ENCODE measurements at regions not wholly inside any gene's neighbourhood (a gene's known extent, or its start where the extent isn't known, plus 50 kb on each side); places are given as distances from the start of the nearest gene placed in this dataset.

DNA sequence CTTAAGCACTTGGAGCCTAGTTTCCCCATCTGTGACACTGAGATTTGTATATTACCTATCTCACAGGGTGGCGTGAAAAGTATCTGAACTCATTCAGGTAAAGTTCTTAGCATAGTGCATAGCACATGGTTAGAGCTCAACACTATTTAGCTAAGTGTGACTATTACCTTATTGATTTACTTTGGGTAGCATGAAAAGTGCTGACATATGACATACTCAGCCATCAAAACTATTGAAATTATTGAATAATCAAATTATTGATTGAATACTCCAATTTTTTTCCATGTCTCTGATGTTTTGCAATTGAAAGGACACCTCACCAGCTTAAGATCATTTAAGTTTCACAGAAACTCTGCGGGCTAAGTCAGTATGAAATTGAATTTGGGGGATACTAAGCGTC, 715.0 kb downstream of the EFNB2 start:
- DNase-seq, result no peak

DNA sequence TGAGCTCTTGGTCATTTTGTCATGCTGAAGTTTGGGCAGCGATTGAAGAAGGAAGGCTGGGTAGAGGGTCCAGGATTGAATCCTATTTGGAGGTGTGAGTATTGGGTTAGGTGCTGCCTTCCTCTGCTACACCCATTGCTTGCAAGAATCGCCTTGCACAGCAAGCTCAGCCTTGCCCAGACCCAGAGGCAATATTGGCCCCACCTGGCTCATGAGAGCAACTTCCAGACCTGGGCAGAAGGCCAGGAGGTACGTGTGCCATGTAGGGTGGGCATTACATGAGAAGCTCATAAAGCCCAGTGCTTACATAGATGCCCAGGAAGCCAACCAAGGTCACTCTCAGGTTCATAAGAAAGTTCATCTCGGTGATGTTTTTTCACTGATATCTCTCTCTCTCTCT, 718.0 kb downstream of the EFNB2 start:
- no peak for DNase-seq

DNA sequence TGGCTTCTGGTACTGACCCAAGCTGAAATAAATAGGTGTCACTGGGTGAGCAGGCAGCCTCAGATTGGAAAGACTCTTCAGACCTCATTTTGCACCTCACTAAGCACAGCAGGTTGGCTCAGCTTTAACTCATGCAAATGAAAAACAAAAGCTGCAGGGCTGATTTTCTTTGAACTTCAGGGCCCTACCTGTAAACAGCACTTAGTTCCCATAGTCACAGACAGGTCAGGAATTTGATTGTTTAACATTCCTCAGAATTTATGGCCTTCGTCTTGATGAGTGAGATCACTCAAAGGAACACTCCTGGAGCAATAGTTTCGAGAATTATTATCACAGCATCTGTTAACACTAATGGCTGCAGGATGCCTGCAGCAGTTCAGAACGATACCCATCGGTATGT, 718.5 kb downstream of the EFNB2 start:
- DNase-seq, result no peak

DNA sequence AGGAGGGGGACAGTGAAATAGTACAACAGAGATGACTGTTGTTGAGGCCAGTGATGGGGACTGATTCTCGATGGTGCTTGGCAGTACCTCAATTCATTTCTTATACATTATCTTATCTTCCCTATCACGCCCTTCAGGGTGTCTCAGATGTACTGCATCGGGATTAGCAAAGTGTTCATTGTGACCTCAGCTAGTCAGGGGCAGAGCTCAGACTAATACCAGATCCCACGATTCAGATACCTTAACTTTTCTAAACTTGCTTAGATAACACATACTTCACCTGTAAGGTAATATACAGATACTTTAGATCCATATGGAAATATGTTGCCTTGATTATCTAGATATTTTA, 720.6 kb downstream of the EFNB2 start:
- no peak for DNase-seq

DNA sequence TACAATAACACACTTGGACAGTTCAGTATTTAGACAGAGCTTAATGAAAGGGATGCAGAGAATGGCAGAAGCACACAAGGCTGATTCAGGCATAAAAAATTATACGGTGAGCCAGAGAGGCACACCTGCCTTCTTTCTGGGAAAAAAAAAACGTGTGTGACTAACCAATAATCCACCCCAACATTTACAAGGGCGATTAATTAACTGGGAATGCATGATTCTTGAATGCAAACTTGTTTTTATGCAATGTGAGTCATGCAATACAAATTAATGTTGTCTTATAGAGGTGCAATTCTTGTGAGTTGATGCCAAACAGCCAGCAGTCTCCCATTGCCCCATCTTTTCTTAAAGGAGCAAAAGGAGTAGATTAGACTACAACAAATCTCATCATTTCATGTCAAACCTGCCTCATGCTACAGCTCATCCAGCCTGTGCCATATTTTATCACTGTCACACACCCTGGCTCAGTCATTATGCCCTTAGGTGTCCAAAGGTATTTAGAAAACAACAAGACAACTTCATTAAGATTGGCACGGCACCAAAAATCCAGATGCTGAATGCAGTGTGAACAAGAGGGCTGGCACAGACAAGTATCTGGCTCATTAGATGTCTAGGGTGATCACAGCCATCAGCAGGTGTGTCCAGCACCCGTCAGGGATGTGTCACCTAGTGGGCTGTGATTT, 721.1 kb downstream of the EFNB2 start:
- DNase-seq, result no peak

DNA sequence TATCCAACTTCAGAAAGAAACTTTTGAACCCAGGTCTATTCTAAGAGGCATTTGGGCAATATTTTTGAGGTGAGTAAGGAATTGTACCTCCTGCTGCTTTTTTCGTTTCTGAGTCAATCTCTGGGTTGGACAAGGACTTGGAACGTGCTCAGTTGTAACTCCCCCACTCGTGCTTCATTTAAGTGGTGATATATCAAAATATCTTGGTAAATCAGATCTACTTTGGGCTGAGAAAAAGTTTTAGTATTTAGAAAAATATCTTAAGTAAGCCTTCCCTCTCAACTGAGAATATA, 728.9 kb downstream of the EFNB2 start:
- no peak for DNase-seq

DNA sequence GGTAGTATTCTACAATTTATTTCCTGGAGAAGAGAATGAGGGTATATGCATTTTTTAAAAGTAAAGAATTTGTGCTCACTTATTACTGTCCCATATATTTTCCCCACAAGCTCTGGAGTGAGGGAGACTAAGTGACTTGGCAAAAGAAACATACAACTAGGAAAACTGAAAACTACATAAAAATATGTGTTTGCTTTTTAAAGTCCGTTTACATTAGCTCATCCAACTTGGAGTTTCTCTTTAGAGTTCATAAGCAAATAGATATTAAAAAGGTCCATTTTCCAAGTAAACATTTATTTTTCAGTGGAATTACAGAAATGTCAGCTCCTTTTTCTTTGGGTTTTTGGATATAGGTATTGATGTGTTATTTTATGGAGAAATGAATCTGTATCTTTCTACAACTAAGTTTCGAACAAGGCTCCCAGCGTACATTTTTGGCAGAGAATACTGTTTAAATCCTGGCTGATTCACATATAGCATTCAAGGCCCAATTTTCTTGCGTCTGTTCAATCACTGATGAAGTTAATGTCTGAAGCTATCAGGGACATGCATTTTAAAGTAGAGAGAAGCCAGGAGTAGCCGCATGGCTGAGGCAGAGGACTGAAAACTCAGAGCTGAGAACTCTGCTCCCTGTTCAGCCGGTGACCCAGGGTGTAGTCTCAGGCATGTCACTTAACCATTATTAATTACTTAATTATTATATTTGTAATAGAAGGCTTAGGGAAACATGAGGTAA, 729.4 kb downstream of the EFNB2 start:
- DNase-seq, result no peak

DNA sequence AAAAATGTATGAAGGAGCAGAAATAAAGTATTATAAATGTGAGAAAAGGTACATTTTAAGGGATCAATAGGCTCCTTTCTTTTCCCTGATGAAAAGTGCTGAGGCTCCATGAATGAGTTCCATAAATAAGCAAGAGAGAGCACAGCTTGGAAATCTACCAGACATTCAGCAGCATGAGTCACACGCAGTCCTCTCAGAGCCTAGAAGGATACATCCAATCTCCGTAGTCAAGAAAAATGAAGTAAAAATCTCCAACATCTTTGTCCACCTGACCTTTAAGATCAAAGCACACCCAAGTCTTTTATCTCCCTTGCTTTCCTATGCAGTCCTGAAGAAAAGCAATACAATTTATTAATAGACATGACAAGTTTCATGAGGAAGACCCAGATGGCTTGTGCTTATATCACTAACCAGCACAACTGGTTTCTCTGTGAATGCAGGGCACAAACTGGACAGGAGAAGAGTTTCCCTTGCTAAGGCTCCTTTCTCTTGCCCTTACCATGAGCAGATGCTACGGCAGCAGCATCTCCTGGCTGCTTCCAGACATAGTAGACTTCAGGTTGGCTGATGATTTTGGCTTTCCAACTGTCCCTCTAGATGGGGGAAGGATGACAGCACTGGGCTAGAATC, 730.8 kb downstream of the EFNB2 start:
- no peak for DNase-seq

DNA sequence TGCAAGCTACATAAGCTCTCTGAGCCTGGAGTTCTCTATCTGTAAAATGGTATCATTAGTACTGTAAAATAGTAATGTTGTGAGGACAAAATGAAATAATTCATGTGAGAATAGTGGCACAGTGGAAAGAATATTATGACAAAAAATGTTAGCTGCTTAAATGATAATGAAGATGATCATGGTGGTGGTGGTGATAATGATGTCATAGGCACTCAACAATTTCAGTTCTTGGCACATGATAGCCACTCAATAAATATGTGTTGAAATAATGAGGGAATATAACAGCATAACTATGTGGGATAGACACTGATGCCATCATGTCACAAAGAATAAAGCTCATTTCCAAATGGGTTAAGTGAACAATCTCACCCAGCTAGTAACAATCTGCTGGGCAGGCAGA, 736.3 kb downstream of the EFNB2 start:
- no peak for DNase-seq

DNA sequence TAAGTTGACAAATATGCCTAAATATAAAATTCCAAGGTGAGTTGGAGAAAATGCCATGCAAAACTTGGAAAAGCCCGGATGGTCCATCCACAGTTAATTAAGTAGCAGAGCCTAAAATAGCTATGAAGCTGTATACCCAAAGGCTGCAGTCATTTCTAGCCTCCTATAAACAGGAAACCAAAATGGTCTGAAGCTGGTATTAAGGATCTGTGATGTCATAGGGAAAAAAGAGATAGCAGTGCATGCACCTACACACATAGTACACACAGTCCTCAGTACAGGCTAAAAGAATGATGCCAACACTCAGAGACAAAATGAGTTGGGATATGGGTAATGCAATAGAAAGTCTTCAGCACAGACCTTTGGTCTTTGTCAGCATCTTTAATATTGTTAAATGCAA, 736.9 kb downstream of the EFNB2 start:
- no peak for DNase-seq

DNA sequence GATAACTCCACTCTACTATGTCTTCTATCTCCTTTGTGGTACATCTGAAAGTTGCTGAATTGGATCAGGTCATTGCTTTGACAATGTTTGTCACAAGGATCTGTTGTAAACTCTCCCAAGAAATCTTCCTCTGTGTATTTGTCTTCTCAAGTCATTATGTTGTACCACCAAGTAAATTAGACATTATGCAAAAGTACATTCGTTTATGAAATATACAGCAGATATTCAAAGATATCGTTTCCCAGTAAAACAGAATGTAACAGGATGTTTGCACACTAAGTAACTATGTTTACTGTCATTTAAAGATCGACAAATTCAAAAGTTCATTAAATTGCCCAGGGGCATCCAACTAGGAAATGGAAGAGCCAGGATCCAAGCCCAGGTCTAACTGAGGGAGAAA, 739.4 kb downstream of the EFNB2 start:
- no peak for DNase-seq

DNA sequence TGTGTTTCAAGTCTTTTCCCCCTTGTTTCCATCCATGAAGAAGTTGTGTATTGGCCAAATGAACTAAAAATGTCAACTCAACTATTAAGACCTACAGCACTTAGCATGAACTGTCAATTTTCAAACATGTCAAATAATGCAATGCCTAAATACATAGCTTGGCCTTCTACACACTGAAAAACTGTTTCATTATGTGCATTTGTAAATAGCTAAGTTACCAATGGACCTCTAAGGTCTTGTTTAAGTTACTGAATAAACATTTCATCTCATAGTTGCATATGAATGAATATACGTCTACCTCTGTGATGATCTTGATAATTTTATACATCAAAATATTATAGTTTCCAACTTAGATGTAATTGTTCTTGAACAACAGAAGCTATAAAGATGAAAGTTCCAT, 744.5 kb downstream of the EFNB2 start:
- no peak for DNase-seq

DNA sequence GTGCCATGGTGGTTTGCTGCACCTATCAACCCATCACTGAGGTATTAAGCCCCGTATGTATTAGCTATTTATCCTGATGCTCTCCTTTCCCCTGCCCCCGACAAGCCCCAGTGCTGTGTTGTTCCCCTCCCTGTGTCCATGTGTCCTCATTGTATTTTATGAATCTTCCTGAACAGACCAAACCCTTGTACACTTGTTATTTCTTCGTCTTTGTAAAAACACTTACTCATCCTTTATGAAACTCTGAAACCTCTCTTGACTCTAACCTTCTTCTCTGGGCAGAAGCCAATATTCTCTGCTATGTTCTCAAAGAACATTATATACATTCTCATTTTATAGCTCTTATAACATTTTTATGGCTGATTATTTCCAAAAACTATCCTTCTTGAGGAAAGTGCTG, 746.9 kb downstream of the EFNB2 start:
- no peak for DNase-seq

DNA sequence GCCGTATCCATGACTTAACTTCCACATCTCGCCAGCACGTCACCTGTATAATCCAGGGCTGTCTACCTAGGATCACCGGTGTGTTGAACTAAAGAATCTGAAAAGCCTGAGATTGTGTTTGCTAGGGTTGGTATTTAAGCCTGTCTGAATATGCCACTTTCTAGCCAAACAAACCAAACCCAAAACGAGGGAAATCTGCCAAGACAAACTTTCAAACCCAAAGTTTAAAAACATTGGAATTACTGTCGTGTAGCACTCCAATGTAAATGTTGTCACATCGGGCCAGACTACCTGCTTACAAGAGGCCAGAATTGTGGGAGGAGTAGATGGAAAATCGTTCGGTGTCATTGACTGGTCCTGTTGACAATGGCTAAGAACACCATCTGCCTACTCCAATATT, 747.8 kb downstream of the EFNB2 start:
- DNase-seq, result no peak

DNA sequence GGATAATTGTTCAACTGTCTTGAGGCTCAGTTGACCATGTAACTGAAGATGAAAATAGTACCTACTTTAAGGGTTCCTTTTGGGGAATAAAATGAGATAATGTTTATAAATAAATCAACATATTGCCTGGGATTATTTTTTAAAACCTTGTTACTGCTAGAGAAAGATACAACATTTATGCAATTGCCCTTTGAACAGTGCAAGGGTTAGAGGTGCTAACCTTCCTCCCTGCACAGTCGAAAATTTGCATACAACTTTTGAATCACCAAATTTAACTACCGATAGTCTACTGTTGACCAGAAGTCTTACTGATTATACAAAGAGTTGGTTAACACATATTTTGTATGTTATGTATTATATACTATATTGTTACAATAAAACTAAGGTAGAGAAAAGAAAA, 750.0 kb downstream of the EFNB2 start:
- DNase-seq, result no peak

DNA sequence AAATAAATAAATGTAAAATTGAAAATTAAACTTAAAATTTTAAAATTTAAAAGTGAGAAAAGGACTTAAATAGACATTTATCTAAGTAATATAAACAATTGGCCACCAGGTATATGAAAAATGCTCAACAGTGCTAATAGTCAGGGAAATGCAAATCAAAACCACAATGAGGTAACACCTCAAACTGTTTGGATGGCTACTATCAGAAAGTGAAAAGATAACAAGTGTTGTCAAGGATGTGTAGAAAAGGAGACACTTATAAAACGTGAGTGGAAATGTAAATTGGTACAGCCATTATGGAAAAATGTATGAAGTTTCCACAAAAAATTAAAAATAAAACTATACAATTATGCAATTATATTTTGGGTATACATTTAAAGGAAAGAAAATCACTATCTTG, 752.2 kb downstream of the EFNB2 start:
- DNase-seq, result no peak

DNA sequence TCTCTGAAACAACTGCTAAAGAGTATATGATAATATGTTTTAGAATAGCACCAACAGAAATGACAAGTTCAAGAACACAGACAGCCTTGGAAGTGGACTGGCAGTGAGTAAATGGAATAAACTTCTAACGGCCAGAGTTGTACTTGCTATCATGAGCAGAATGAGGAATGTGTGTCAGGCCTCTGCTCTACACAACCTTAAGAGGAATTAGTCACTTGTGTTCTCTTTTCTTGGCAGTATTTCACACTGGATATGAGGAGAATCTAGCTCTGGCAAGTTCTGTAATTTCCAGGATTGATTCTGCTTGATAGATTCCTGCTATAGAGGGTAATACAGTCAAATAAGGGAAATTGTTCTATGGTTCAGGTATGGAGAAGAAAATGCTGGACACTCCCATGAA, 757.3 kb downstream of the EFNB2 start:
- DNase-seq, result no peak

DNA sequence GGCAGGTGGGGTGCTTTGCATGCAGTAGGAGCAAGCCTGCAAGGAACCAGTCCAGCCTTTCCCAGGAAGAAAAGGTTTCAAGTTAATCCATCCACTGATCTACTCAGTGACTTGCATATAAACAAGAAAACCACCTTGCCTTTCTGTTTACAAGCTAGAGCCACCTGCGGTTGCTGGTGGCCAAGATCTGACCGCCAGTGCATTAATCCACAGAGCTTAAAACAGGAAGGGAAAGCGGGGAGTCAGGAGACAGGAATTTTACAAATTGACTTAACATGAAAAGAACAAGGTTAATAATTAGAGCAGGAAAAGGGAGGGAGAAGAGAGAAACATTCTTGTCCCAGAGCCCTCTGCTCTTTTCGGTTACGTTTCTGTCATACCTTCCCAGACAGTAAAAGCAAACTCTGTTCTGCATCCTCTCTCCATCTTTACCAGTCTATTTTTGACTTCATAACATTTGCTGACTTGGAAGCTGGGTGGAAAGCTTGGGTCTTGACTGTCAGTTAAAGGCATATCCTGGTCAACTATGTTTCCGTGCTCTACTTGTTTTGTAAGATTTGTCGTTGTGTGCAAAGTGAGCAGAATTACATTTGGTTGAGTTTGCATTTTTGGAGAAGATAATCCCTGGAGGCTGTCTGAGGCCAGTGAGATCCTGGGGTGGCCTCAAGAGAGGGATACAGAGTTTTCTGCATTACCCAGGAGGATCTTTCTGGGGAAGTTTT, 760.6 kb downstream of the EFNB2 start:
- DNase-seq, result no peak

DNA sequence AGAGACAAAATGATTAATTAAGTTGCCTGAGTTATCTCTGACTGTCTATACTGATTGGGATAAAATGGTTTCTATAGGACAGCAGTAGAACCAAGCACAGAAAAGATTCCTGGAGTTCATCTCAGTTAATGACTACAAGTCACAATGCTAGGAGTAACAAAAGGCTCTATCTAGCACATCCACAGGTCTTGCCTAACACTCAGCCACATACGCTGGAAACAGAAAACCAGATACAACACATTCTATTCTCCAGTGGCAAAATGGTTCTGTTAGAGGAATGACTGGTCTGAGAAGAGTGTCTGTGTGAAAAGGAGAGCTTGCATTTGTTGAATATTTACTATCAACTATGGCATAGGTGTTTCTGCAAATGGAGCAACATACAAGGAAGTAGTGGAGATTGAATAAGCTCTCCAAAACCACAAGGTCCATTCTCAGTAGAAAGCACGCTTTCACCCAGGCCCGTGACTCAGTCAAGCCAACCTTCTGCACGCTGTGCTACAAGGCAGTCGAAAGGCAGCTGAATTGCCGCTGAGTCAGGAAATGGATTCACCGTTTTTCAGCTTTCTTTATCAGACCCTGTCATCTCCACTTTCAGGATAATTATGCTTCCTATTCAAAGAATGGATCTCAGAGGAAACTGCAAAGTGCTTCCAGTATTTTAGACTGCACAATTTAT, 761.5 kb downstream of the EFNB2 start:
- DNase-seq, result no peak

DNA sequence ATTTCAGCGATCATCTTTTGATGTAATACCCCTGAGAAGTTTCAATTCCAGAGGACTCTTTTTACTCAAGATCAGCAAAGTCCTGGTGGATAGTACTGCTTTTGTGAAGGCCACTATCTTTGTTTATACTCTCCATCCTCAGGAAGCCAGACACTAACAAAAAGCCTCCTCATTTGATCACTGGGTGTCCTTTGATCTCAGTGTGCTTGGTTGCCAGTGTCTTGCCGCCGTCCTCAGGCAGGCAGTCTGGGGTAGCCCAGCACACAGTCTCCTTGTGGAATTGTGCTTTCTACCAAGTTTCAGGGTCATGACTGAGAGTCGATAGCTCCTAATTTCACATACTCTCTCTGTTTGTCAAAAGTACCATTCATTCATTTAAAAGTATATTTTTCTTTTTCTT, 762.2 kb downstream of the EFNB2 start:
- DNase-seq, result no peak

DNA sequence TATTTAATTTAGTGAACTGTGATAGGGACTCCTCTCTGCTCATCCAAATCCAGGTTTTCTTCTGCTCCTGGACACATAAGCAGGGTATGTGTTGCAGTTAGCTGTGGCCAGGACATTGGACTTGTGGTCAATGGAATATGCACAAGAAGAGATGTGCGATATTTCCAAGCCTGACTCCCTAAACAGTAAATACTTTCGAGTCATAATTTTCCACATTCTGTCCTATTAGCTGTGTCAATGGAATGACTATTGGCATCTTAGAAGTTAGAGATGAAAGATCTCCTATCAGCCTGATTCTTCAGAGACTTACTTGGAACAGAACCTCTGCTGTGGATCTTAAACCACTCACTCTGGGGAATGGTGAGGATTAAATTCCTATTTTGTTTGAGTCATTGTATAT, 771.0 kb downstream of the EFNB2 start:
- no peak for DNase-seq

DNA sequence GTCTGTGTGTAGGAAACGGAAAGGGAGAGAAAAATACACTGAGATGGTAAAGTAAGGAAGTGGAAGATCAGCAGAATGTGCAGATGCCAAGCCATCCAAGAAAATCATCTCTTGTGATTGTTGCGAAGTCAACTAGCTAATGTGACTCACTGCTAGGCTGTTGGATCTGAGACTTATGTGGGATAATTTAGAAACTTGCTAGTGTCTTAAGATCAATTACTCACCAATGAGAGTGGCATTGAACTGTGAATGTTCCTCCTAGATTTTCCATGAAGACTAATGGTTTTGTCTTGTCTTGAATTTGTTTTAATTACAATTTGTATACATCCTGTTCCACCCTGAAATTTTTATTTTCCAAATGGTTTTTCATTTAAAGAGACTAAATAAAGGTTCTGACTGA, 771.6 kb downstream of the EFNB2 start:
- no peak for DNase-seq

DNA sequence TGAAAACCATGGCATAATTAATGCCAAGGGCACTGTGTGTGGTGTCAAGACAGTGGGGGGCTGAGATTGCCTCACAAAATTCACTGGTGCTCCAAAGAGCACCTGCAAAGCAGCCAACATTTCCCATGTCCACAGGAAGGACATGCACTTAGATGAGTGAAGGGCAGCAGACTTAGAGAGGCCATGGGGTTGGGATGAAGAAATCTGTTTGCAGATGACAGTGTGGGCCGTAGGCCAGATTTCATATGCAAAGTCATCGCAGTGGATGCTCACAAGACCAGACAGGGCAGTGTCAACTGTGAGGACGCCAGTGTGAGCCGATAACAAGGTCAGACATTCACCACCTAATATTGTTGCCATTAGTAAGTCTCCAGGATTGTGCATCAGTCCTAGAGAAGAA, 773.4 kb downstream of the EFNB2 start:
- DNase-seq, result no peak

Data from CD4-positive, alpha-beta T cell treated with Interleukin-1 beta for 1 hour (primary cell).